GM18870 (cell line): ENCODE measurements at regions not wholly inside any gene's neighbourhood (a gene's known extent, or its start where the extent isn't known, plus 50 kb on each side); places are given as distances from the start of the nearest gene placed in this dataset.
"Not testable (repeated sequence)": the region's sequence is repeated elsewhere in the genome, so short reads cannot be mapped to it uniquely, and the experiment has no call there.

Experiments
- ATAC-seq: cut with Tn5 transposase; IDR thresholded peaks from one replicate; pipeline ENCODE4 v1.9.1; 2021; ENCODE audit warnings: moderate library complexity; ENCODE audit not compliant: unreplicated experiment

- no peak for ATAC-seq
Observed at GRCh38 chr12:77231501-77231918, 166.1 kb upstream of the E2F7 start.

- no peak for ATAC-seq
Observed at GRCh38 chr12:77229640-77230442, 164.5 kb upstream of the E2F7 start.

GRCh38 chr12:77228376-77228775, 163.0 kb upstream of the E2F7 start:
- ATAC-seq, result no peak

- ATAC-seq, result no peak
Observed at GRCh38 chr12:77226368-77226767, 161.0 kb upstream of the E2F7 start.

GRCh38 chr12:77225373-77225772, 160.0 kb upstream of the E2F7 start:
- ATAC-seq, result no peak

- ATAC-seq, result no peak
Observed at GRCh38 chr12:77224346-77224745, 159.0 kb upstream of the E2F7 start.

- no peak for ATAC-seq
Observed at GRCh38 chr12:77222336-77222735, 157.0 kb upstream of the E2F7 start.

- no peak for ATAC-seq
Observed at GRCh38 chr12:77220586-77220985, 155.2 kb upstream of the E2F7 start.

GRCh38 chr12:77218278-77218677, 152.9 kb upstream of the E2F7 start:
- peak; percentile 81 for ATAC-seq

- not testable (repeated sequence) for ATAC-seq
Observed at GRCh38 chr12:77216136-77216535, 150.8 kb upstream of the E2F7 start.

GRCh38 chr12:77214136-77214535, 148.8 kb upstream of the E2F7 start:
- no peak for ATAC-seq

- no peak for ATAC-seq
Observed at GRCh38 chr12:77213319-77213718, 147.9 kb upstream of the E2F7 start.

- no peak for ATAC-seq
Observed at GRCh38 chr12:77210724-77211123, 145.4 kb upstream of the E2F7 start.

GRCh38 chr12:77204083-77204482, 138.7 kb upstream of the E2F7 start:
- no peak for ATAC-seq

GRCh38 chr12:77202457-77203060, 137.2 kb upstream of the E2F7 start:
- no peak for ATAC-seq

GRCh38 chr12:77189901-77190416, 124.6 kb upstream of the E2F7 start:
- ATAC-seq, result no peak

- ATAC-seq, result no peak
Observed at GRCh38 chr12:77189458-77189857, 124.1 kb upstream of the E2F7 start.

- no peak for ATAC-seq
Observed at GRCh38 chr12:77179515-77179914, 114.1 kb upstream of the E2F7 start.

GRCh38 chr12:77167801-77168200, 102.4 kb upstream of the E2F7 start:
- ATAC-seq, result no peak

GRCh38 chr12:77166696-77167095, 101.3 kb upstream of the E2F7 start:
- no peak for ATAC-seq

GRCh38 chr12:77163074-77164038, 98.0 kb upstream of the E2F7 start:
- ATAC-seq, result no peak
